ENCODE measurements at regions not wholly inside any gene's neighbourhood (a gene's known extent, or its start where the extent isn't known, plus 50 kb on each side); places are given as distances from the start of the nearest gene placed in this dataset.

DNA sequence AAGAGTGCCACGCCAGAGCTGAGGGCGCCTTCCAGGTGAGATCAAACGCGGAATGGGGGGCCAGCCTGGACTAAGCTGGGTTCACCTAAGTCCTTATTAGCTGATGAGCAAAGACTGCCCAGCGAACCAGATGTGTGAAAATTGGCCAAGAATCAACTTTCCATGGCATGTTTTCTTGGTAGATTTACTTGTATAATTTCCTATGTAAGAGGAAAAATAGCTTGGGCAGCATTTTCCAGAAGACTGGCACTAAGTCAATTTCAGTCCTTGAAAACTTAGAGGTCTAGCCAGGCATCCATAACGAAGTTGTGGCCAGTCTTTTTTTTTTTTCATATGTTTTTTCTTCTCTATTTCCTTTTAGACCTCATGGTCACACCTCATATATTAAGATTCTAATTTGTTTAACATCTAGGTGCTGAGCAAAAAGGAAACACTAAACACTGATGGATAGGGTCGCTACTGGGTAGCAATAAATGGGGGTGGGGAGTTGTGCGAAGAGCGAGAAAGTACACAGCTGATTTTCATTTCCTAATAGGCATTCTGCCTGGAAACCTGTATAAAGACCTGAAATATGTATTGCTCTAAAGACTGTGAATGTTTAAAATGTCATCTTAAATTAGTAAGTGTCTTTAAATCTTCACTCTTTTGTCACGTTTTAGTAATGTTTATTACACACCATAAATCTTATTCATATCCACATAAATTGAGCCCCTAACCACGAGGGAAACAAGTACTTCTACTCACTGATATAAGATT lies 188.8 kb downstream of the CD83 start:
- intact Hi-C loops (cut with DNase I): no loop called here
- ATAC-seq (ENCODE audit: poor library complexity) (no peak), DNase-seq (no peak)

DNA sequence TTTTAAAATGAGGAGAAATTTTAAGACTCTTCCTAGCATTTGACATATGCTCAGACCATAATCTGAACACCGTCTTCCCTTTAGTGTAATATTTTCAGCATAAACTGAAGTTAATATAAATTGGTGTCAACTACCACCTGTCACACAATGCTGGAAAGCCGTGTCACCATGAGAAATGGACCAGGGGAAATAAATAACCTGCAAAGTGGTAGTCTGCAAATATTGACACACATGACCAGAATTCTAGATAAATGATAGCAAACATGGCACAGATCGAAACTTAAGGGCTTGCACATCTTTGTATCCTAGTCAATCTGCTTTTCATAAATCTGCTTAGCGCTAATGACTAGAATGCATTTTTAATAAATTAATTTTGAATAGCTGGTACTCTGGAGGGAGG lies 191.9 kb downstream of the CD83 start:
- intact Hi-C loops (cut with DNase I): no loop called here
- DNase-seq (no peak), ATAC-seq (ENCODE audit: poor library complexity) (no peak)

DNA sequence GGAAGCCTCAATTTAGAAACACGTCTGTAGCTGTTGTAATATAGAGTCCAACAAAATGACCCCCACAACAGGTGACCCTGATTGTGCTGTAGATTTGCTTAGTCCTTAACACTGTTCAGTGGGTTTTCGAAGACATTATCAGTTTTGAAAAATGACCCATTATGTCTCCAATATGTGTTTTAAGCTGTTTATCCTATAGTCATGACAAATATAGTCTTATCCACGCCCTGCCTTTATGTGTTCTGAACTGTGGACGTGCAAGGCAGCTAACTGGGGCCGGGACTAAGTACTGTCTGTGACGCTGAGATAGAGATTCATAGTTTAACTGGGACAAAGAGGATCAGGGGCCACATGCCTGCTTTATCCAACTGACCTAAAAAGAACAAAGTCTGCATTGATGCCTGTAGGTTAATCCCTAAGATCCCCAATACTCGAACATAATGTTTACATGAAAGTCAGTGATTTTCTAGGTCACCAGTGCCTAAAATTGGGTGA lies 192.4 kb downstream of the CD83 start:
- no peak for ATAC-seq (ENCODE audit: poor library complexity)
- DNase-seq: no peak
- intact Hi-C loops (cut with DNase I): no loop called here

DNA sequence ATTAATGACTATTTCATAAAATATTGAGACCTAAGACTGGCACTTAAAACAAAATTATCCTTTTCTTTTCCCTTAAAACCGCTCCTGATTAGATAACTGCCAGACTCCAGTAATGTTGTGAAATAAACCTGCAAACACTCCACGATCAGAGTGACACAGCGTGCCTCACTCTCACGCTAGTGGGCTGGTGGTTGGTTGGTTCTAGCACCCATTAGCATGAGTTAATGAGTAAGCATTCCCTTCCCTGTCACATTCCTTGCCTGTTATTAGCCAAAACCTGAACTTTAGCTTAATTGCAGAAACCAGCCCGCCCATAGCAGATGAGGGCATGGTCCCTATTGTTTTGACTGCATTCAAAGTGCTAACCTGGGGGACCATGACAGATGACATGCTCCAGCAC lies 193.4 kb downstream of the CD83 start:
- DNase-seq: no peak
- ATAC-seq (ENCODE audit: poor library complexity): no peak
- intact Hi-C loops (cut with DNase I): no loop called here

DNA sequence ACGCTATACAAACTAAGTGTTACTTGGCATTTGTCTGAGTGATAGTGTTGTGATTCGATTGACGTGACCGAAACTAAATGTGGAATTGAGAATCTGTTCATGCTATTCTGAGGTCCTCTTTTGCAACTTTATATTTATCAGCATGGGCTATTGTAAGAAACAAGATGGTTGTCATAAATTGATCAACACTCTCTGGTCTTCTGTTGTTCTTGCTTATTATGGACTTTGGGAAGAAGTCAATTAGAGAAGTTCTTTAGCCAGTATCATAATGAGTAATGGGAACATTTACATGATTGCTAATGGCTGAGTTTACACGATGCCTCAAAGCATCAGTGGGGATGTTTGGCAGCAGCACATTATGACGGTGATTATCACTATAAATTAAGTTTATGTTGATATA lies 195.0 kb downstream of the CD83 start:
- intact Hi-C loops (cut with DNase I): no loop called here
- DNase-seq: no peak
- ATAC-seq (ENCODE audit: poor library complexity): no peak

GRCh38 chr6:14313248-14313647 lies 195.7 kb downstream of the CD83 start:
- intact Hi-C loops (cut with DNase I): no loop called here
- no peak for ATAC-seq (ENCODE audit: poor library complexity)

DNA sequence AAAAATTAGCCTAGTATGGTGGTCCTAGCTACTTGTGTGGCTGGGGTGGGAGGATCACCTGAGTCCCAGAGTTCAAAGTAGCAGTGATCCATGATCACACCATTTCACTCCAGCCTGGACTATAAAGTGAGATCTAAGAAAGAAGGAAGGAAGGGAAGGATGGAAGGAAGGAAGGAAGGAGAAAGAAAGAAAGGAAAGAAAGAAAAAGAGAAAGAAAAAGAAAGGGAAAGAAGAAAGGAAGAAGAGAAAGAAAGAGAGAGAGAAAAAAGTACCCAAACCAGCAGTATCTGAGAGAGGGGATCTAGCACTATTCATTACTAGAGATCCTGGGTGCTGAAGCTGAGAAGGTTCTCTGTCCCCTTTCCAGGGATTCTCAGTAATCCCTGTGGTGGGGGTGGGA lies 197.8 kb downstream of the CD83 start:
- intact Hi-C loops (cut with DNase I): no loop called here
- no peak for ATAC-seq (ENCODE audit: poor library complexity)
- no peak for DNase-seq

More at GRCh38 chr6:14313248-14313647, 195.7 kb downstream of the CD83 start:
- no peak for DNase-seq

GRCh38 chr6:14316651-14317386 lies 199.2 kb downstream of the CD83 start:
- ATAC-seq (ENCODE audit: poor library complexity) (no peak), DNase-seq (no peak)
- intact Hi-C loops (cut with DNase I): no loop called here

DNA sequence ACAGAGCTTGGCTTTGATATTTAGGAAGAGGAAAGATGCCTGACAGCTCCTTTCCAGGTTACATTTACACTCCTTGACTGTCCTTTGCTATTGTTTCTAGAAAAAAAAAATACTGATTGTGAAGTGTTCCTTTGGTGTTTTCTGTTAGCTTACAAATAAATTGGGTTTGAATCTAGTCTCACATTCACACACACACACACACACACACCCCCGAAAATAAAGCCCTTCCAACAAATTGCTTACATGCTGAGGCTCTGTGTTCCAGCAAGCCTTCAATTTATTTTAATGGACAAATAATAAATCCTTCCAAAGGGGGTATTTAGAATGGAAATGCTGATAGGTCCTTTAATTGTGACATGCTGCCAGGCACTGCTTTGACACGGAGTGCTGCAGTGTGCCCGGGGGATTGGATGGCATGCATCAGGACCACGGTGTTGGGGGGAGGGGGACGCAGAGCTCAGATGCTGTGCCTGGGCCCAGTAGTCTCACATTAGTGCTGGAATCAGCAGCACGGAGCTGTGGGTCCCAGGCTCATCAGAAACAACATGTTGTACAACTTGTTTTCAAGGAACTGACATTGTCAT lies 199.9 kb downstream of the CD83 start:
- DNase-seq: no peak
- no peak for ATAC-seq (ENCODE audit: poor library complexity)
- intact Hi-C loops (cut with DNase I): no loop called here

DNA sequence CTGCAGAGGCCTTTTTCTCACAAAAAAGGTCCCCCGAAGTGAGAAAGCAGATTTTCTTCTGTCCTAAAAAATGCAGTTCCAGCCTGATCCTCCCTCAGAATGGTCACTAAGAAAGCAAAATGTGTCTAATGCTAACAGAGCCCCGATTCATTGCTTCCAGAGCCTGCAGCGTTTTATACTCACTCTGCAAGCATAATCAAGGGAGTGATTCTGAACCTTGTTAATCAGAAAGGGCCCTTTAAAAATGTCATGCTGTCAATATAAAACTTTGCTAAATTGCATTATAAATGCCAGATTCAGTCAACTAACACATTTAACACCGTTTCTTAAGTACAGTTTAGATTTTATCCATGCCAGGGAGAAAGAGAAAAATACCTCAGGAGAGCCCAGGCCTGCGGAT lies 202.8 kb downstream of the CD83 start:
- DNase-seq (no peak), ATAC-seq (ENCODE audit: poor library complexity) (no peak)
- intact Hi-C loops (cut with DNase I): no loop called here

- peak; percentile 60 for ATAC-seq (ENCODE audit: poor library complexity)
- intact Hi-C loops (cut with DNase I): no loop called here
- no peak for DNase-seq
Measured at GRCh38 chr6:14321992-14322772, 204.6 kb downstream of the CD83 start.

GRCh38 chr6:14322841-14323240 lies 205.3 kb downstream of the CD83 start:
- ATAC-seq (ENCODE audit: poor library complexity) (no peak), DNase-seq (no peak)
- intact Hi-C loops (cut with DNase I): no loop called here

GRCh38 chr6:14326774-14327173 lies 209.2 kb downstream of the CD83 start:
- DNase-seq: no peak
- intact Hi-C loops (cut with DNase I): no loop called here
- no peak for ATAC-seq (ENCODE audit: poor library complexity)

DNA sequence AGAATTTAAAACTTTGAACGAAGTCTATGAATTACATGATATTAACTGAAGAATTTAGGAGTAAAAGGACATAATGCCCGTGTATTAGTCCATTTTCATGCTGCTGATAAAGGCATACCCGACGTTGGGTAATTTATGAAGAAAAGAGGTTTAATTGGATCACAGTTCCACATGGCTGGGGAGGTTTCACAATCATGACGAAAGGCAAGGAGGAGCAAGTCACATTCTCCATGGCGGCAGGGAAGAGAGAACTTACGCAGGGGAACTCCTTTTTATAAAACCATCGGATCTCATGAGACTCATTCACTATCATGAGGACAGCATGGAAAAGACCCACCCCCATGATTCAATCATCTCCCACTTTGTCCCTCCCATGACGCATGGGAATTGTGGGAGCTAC lies 210.6 kb downstream of the CD83 start:
- ATAC-seq (ENCODE audit: poor library complexity) (no peak), DNase-seq (no peak)
- intact Hi-C loops (cut with DNase I): no loop called here

DNA sequence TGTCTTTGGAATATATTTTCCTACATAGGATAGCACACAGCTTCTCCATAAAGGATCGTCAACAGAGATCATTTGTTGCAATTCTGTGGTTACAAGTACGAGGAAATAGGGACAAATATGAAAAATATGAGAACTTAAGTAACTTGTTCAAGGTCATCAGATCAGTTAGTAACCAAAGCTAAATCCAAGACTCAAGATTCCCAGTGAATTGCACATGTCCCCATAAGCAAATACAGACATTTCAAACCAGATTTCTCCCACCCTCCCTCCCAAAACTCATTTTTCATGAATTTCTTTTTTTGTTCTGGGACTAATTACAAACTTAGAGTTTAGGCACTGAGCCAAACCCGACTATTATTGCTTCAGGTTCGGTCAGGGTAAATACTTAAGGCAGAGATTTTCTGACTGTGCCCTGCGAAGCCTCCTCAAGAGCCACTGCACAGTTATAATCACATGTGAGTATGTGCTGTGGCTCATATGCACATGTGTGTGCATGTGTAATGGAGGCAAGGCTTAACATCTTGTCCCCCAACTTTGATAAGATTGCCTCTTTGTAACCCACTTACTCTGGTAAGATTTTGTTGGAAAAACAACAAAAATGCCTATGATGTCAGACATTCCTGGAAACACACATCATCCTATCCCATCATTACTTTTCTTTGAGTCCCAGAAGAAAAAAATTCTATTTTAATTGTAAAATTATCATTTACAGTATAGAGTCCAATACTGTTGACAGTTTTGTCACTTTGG lies 216.2 kb downstream of the CD83 start:
- intact Hi-C loops (cut with DNase I): no loop called here
- ATAC-seq (ENCODE audit: poor library complexity): no peak
- DNase-seq: no peak

DNA sequence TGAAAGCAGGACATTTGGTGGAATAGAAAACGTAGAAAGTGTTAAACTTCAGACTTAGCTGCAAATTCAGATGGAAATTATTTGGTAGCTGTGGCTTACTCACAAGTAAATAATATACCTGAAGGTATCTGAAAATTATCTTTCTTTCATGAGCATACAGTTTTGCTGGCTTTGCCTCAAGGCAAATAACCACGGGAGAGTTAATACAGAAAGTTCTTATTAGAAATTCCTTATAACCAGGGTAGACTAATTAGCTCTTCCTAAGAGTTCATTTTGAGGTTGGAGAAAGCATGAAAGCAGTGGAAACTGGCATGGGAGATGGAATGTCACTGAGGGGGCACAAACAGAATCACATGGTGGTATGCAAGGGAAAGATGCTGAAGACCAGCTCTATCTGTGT lies 217.5 kb downstream of the CD83 start:
- intact Hi-C loops (cut with DNase I): no loop called here

GRCh38 chr6:14337152-14337551 lies 219.6 kb downstream of the CD83 start:
- ATAC-seq (ENCODE audit: poor library complexity): no peak
- DNase-seq: no peak
- intact Hi-C loops (cut with DNase I): no loop called here

More for the DNA sequence above, 217.5 kb downstream of the CD83 start:
- ATAC-seq (ENCODE audit: poor library complexity) (no peak), DNase-seq (no peak)

DNA sequence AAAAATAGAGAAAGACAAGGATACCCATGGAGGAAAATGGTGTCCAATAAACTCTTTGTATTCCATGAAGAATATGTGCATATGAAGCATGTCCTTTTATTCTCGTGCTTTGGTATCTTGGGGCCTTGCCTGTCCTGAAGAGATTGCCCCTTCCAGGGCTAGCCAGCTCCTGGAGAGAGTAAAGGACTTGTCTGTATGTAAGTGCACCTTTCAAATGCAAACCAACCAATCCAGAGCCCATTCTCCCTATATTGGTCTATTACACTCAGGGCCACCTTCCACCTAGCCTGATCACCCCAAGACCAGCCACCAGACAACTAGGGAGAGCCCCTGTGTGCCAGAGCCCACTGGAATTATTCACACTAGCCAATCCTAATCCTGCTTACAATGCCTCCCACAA lies 221.6 kb downstream of the CD83 start:
- intact Hi-C loops (cut with DNase I): no loop called here
- ATAC-seq (ENCODE audit: poor library complexity) (no peak), DNase-seq (no peak)

Measured in Right ventricle myocardium superior (tissue), 1 donor.